Loucy (cell line): ENCODE measurements at regions not wholly inside any gene's neighbourhood (a gene's known extent, or its start where the extent isn't known, plus 50 kb on each side); places are given as distances from the start of the nearest gene placed in this dataset.

Experiments used
- CTCF ChIP-seq: fragments of 200-600 bp; sonication (generic); conservative IDR thresholded peaks from 2 replicates; pipeline ENCODE4 v1.5.1; 2014; ENCODE audit warnings: mild to moderate bottlenecking, antibody characterized with exemption, low read length
- EZH2phosphoT487 ChIP-seq: fragments of 200-600 bp; IDR thresholded peaks from 2 replicates; pipeline ENCODE4 v1.6.1; 2018; ENCODE audit warnings: antibody characterized with exemption, mild to moderate bottlenecking, moderate library complexity, borderline replicate concordance

- TF ChIP-seq CTCF: no peak
- TF ChIP-seq EZH2phosphoT487: no peak
These were observed 160.3 kb upstream of the ZNF217 start for GRCh38 chr20:53753880-53754459.
